SK-N-MC (cell line): ENCODE measurements at regions not wholly inside any gene's neighbourhood (a gene's known extent, or its start where the extent isn't known, plus 50 kb on each side); places are given as distances from the start of the nearest gene placed in this dataset.

Source experiments
- EZH2 ChIP-seq: fragments of 200-600 bp; sonication (generic); IDR thresholded peaks from one replicate; pipeline ENCODE4 v1.6.1; 2017; ENCODE audit warnings: antibody characterized with exemption
- FOXP2 ChIP-seq: optimal IDR thresholded peaks from 2 replicates; pipeline ENCODE3; 2011; ENCODE audit warnings: mild to moderate bottlenecking, moderate library complexity; ENCODE audit not compliant: insufficient read depth; ENCODE audit errors: extremely low read length, control extremely low read depth
- POLR2AphosphoS5 ChIP-seq: IDR thresholded peaks from 2 replicates; pipeline ENCODE4 v1.6.1; 2012; ENCODE audit warnings: mild to moderate bottlenecking, low read depth, low read length, borderline replicate concordance

GRCh38 chr20:48236000-48236970 is 451.0 kb upstream of the SULF2 start:
- TF ChIP-seq EZH2: no peak
- TF ChIP-seq POLR2AphosphoS5: no peak
- no peak for TF ChIP-seq FOXP2
